ENCODE measurements at regions not wholly inside any gene's neighbourhood (a gene's known extent, or its start where the extent isn't known, plus 50 kb on each side); places are given as distances from the start of the nearest gene placed in this dataset.

GRCh38 chrX:40931921-40932320 is 153.3 kb upstream of the USP9X start:
- H3K27ac ChIP-seq: peak overlapping the region in 1 of 2 donors; percentile 70
- H3K4me3 ChIP-seq: no peak overlapping the region
- TF ChIP-seq CTCF (IDR thresholded peaks at IDR 0.05): no peak
- no peak for DNase-seq (ENCODE audit: low spot score)

- DNase-seq (ENCODE audit: low spot score): no peak
- Histone ChIP-seq H3K27ac (peak overlapping the region; percentile 40 to 78), H3K4me3 (peak overlapping the region; percentile 53)
- TF ChIP-seq CTCF (IDR thresholded peaks at IDR 0.05): no peak
Measured at GRCh38 chrX:40933132-40933705, 152.0 kb upstream of the USP9X start.

GRCh38 chrX:40933706-40934425 is 151.4 kb upstream of the USP9X start:
- Histone ChIP-seq H3K4me3 (peak overlapping the region; percentile 53), H3K27ac (peak overlapping the region; percentile 40 to 78)
- TF ChIP-seq CTCF (IDR thresholded peaks at IDR 0.05): no peak
- no peak for DNase-seq (ENCODE audit: low spot score)

- TF ChIP-seq CTCF (IDR thresholded peaks at IDR 0.05): no peak
Measured at GRCh38 chrX:40936827-40937226, 148.4 kb upstream of the USP9X start.

GRCh38 chrX:40938423-40938822 is 146.8 kb upstream of the USP9X start:
- TF ChIP-seq CTCF (IDR thresholded peaks at IDR 0.05): no peak
- no peak for DNase-seq (ENCODE audit: low spot score)
- Histone ChIP-seq H3K4me3 (no peak overlapping the region), H3K27ac (no peak overlapping the region)

More at GRCh38 chrX:40936827-40937226, 148.4 kb upstream of the USP9X start:
- Histone ChIP-seq H3K27ac (no peak overlapping the region), H3K4me3 (no peak overlapping the region)
- DNase-seq (ENCODE audit: low spot score): no peak

- Histone ChIP-seq H3K27ac (no peak overlapping the region), H3K4me3 (no peak overlapping the region)
- no peak for TF ChIP-seq CTCF (IDR thresholded peaks at IDR 0.05)
- no peak for DNase-seq (ENCODE audit: low spot score)
Measured at GRCh38 chrX:40943093-40943641, 142.1 kb upstream of the USP9X start.

GRCh38 chrX:40945361-40945713 is 139.9 kb upstream of the USP9X start:
- no peak for DNase-seq (ENCODE audit: low spot score)
- Histone ChIP-seq H3K27ac (peak overlapping the region in 1 of 2 donors; percentile 45), H3K4me3 (no peak overlapping the region)
- TF ChIP-seq CTCF (IDR thresholded peaks at IDR 0.05): no peak
